Ecto neural progenitor cell (in vitro differentiated cells): ENCODE measurements at regions not wholly inside any gene's neighbourhood (a gene's known extent, or its start where the extent isn't known, plus 50 kb on each side); places are given as distances from the start of the nearest gene placed in this dataset.
"Not testable (repeated sequence)": the region's sequence is repeated elsewhere in the genome, so short reads cannot be mapped to it uniquely, and the experiment has no call there.

Experiments
- DNase-seq: peaks from one replicate; pipeline ENCODE4 v3.0.0-alpha.2; 2018; ENCODE audit warnings: low spot score

GRCh38 chr7:98774884-98775283, 94.9 kb downstream of the TMEM130 start:
- DNase-seq, result no peak

GRCh38 chr7:98777051-98777450, 92.8 kb downstream of the TMEM130 start:
- no peak for DNase-seq

- no peak for DNase-seq
Measured at GRCh38 chr7:98778421-98778820, 91.4 kb downstream of the TMEM130 start.

GRCh38 chr7:98779800-98780587, 89.8 kb downstream of the TMEM130 start:
- no peak for DNase-seq

- no peak for DNase-seq
Measured at GRCh38 chr7:98784216-98784785, 85.5 kb downstream of the TMEM130 start.

GRCh38 chr7:98785929-98786571, 83.8 kb downstream of the TMEM130 start:
- DNase-seq, result no peak

GRCh38 chr7:98788966-98789365, 80.8 kb downstream of the TMEM130 start:
- no peak for DNase-seq

- not testable (repeated sequence) for DNase-seq
Measured at GRCh38 chr7:98794453-98794852, 75.4 kb downstream of the TMEM130 start.

- DNase-seq, result no peak
Measured at GRCh38 chr7:98795741-98796493, 73.9 kb downstream of the TMEM130 start.
